ENCODE measurements at regions not wholly inside any gene's neighbourhood (a gene's known extent, or its start where the extent isn't known, plus 50 kb on each side); places are given as distances from the start of the nearest gene placed in this dataset.

GRCh38 chr1:83718338-83718737 lies 280.6 kb downstream of the TTLL7 start:
- H3K4me1 ChIP-seq (ENCODE audit: insufficient read depth, low read length): no peaks in the 10 kb centered on the region
- H3K4me3 ChIP-seq (ENCODE audit: insufficient read depth, low read length): no peak overlapping the region
- no peaks in the 10 kb centered on the region for H3K36me3 ChIP-seq (ENCODE audit: insufficient read depth, low read length)
- no peaks in the 10 kb centered on the region for H3K9me3 ChIP-seq (ENCODE audit: low read depth, low read length)
- H3K79me2 ChIP-seq (ENCODE audit: insufficient read depth, low read length): no peaks in the 10 kb centered on the region
- no peak overlapping the region for H2AFZ ChIP-seq (ENCODE audit: low read length)
- no peaks in the 10 kb centered on the region for H3K27me3 ChIP-seq (ENCODE audit: insufficient read depth, low read length)
- H3K4me2 ChIP-seq (ENCODE audit: insufficient read depth, low read length): no peak overlapping the region
- no peak for TF ChIP-seq CTCF (IDR thresholded peaks at IDR 0.05; ENCODE audit: extremely low read depth, low read depth, low read length)
- no peak overlapping the region for H3K27ac ChIP-seq (ENCODE audit: low read depth, low read length)
- DNase-seq (ENCODE audit: insufficient read length, low spot score, missing footprints): no peak
- H4K20me1 ChIP-seq (ENCODE audit: insufficient read depth, low read length): no peaks in the 10 kb centered on the region

DNA sequence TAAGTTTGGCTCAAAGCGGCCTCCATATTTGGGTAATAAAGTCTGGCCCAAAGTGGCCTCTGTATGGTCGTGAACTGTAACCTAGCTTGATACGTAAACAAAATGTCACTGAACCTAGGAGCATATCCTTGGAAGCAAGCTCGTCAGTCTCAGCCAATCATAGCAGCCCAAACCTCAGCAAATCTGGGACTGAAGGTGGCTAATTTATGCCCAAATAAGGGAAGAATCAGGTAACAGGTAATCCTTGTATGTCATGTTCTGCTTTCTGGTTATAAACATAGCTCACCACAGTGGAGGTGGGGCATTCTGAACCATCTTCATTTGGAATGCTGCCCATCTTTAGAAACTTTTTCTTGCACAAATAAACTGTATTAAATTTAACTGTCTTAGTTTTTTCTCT lies 281.1 kb downstream of the TTLL7 start:
- TF ChIP-seq CTCF (IDR thresholded peaks at IDR 0.05; ENCODE audit: extremely low read depth, low read depth, low read length): no peak
- DNase-seq (ENCODE audit: insufficient read length, low spot score, missing footprints): no peak
- Histone ChIP-seq H3K27ac (ENCODE audit: low read depth, low read length) (no peak overlapping the region), H3K79me2 (ENCODE audit: insufficient read depth, low read length) (no peaks in the 10 kb centered on the region), H2AFZ (ENCODE audit: low read length) (no peak overlapping the region), H3K27me3 (ENCODE audit: insufficient read depth, low read length) (no peaks in the 10 kb centered on the region), H3K9me3 (ENCODE audit: low read depth, low read length) (no peaks in the 10 kb centered on the region), H3K4me3 (ENCODE audit: insufficient read depth, low read length) (no peak overlapping the region), H3K36me3 (ENCODE audit: insufficient read depth, low read length) (no peaks in the 10 kb centered on the region), H3K4me1 (ENCODE audit: insufficient read depth, low read length) (no peaks in the 10 kb centered on the region), H3K4me2 (ENCODE audit: insufficient read depth, low read length) (no peak overlapping the region), H4K20me1 (ENCODE audit: insufficient read depth, low read length) (no peaks in the 10 kb centered on the region)

GRCh38 chr1:83716641-83717040 lies 282.3 kb downstream of the TTLL7 start:
- Histone ChIP-seq H3K9me3 (ENCODE audit: low read depth, low read length) (no peaks in the 10 kb centered on the region), H4K20me1 (ENCODE audit: insufficient read depth, low read length) (no peaks in the 10 kb centered on the region), H3K4me2 (ENCODE audit: insufficient read depth, low read length) (no peak overlapping the region), H3K27me3 (ENCODE audit: insufficient read depth, low read length) (no peaks in the 10 kb centered on the region), H3K4me1 (ENCODE audit: insufficient read depth, low read length) (no peaks in the 10 kb centered on the region), H2AFZ (ENCODE audit: low read length) (no peak overlapping the region), H3K27ac (ENCODE audit: low read depth, low read length) (no peak overlapping the region), H3K36me3 (ENCODE audit: insufficient read depth, low read length) (no peaks in the 10 kb centered on the region), H3K79me2 (ENCODE audit: insufficient read depth, low read length) (no peaks in the 10 kb centered on the region), H3K4me3 (ENCODE audit: insufficient read depth, low read length) (no peak overlapping the region)
- DNase-seq (ENCODE audit: insufficient read length, low spot score, missing footprints): no peak
- no peak for TF ChIP-seq CTCF (IDR thresholded peaks at IDR 0.05; ENCODE audit: extremely low read depth, low read depth, low read length)

- no peaks in the 10 kb centered on the region for H4K20me1 ChIP-seq (ENCODE audit: insufficient read depth, low read length)
- H3K9me3 ChIP-seq (ENCODE audit: low read depth, low read length): no peaks in the 10 kb centered on the region
- no peak for TF ChIP-seq CTCF (IDR thresholded peaks at IDR 0.05; ENCODE audit: extremely low read depth, low read depth, low read length)
- no peaks in the 10 kb centered on the region for H3K79me2 ChIP-seq (ENCODE audit: insufficient read depth, low read length)
- no peaks in the 10 kb centered on the region for H3K27me3 ChIP-seq (ENCODE audit: insufficient read depth, low read length)
- H3K4me1 ChIP-seq (ENCODE audit: insufficient read depth, low read length): no peaks in the 10 kb centered on the region
- no peak overlapping the region for H3K27ac ChIP-seq (ENCODE audit: low read depth, low read length)
- H3K4me3 ChIP-seq (ENCODE audit: insufficient read depth, low read length): no peak overlapping the region
- no peak overlapping the region for H3K4me2 ChIP-seq (ENCODE audit: insufficient read depth, low read length)
- H2AFZ ChIP-seq (ENCODE audit: low read length): no peak overlapping the region
- DNase-seq (ENCODE audit: insufficient read length, low spot score, missing footprints): no peak
- H3K36me3 ChIP-seq (ENCODE audit: insufficient read depth, low read length): no peaks in the 10 kb centered on the region
These were observed 283.4 kb downstream of the TTLL7 start for GRCh38 chr1:83715550-83715949.
